MM.1S (cell line): ENCODE measurements at regions not wholly inside any gene's neighbourhood (a gene's known extent, or its start where the extent isn't known, plus 50 kb on each side); places are given as distances from the start of the nearest gene placed in this dataset.

Experiments used
- DNase-seq: peaks from one replicate; pipeline ENCODE4 v3.0.0-alpha.2; 2015
- H2AFZ ChIP-seq: fragments of 300-600 bp; sonication (generic); 2 replicates; pipeline ENCODE4 v1.6.0; 2016; ENCODE audit warnings: antibody characterized with exemption, low read length
- H3F3A ChIP-seq: fragments of 300-600 bp; sonication (generic); 2 replicates; pipeline ENCODE4 v1.6.1; 2016; ENCODE audit warnings: mild to moderate bottlenecking, antibody characterized with exemption, low read length, moderate library complexity, mixed read lengths; ENCODE audit not compliant: insufficient read depth
- H3K27ac ChIP-seq: fragments of 300-600 bp; sonication (generic); 2 replicates; pipeline ENCODE4 v1.5.1; 2016; ENCODE audit warnings: mild to moderate bottlenecking, low read length
- H3K27me3 ChIP-seq: fragments of 300-600 bp; sonication (generic); replicated peaks from 2 replicates; pipeline ENCODE4 v1.6.0; 2016; ENCODE audit warnings: low read length; ENCODE audit not compliant: insufficient read depth
- H3K36me3 ChIP-seq: fragments of 300-600 bp; sonication (generic); replicated peaks from 2 replicates; pipeline ENCODE4 v1.6.1; 2016; ENCODE audit warnings: mild to moderate bottlenecking, low read length, mixed read lengths; ENCODE audit not compliant: insufficient read depth
- H3K4me1 ChIP-seq: fragments of 300-600 bp; sonication (generic); 2 replicates; pipeline ENCODE4 v1.6.1; 2016; ENCODE audit warnings: low read length, mixed read lengths
- H3K4me2 ChIP-seq: fragments of 300-600 bp; sonication (generic); 2 replicates; pipeline ENCODE4 v1.6.0; 2016; ENCODE audit warnings: low read depth, low read length
- H3K4me3 ChIP-seq: fragments of 300-600 bp; sonication (generic); 2 replicates; pipeline ENCODE4 v1.5.1; 2016; ENCODE audit warnings: low read length, mixed read lengths
- H3K79me2 ChIP-seq: fragments of 300-600 bp; sonication (generic); 2 replicates; pipeline ENCODE4 v1.6.1; 2016; ENCODE audit warnings: mixed run types, low read length, mixed read lengths
- H3K9ac ChIP-seq: fragments of 300-600 bp; sonication (generic); 2 replicates; pipeline ENCODE4 v1.6.1; 2016; ENCODE audit warnings: low read length, mixed read lengths
- H3K9me2 ChIP-seq: fragments of 300-600 bp; sonication (generic); replicated peaks from 2 replicates; pipeline ENCODE4 v1.6.1; 2016; ENCODE audit warnings: mild to moderate bottlenecking, low read length, mixed read lengths; ENCODE audit not compliant: insufficient read depth
- H3K9me3 ChIP-seq: fragments of 300-600 bp; sonication (generic); replicated peaks from 2 replicates; pipeline ENCODE4 v1.6.1; 2016; ENCODE audit warnings: mild to moderate bottlenecking, low read length, mixed read lengths; ENCODE audit not compliant: insufficient read depth
- H4K20me1 ChIP-seq: fragments of 300-600 bp; sonication (generic); 2 replicates; pipeline ENCODE4 v1.6.1; 2016; ENCODE audit warnings: mild to moderate bottlenecking, low read length, moderate library complexity, mixed read lengths; ENCODE audit not compliant: insufficient read depth
- EZH2 ChIP-seq: fragments of 300-600 bp; sonication (generic); optimal IDR thresholded peaks from 2 replicates; pipeline ENCODE3; 2017; ENCODE audit warnings: low read depth, mild to moderate bottlenecking, antibody characterized with exemption, low read length, mixed read lengths
- EZH2phosphoT487 ChIP-seq: fragments of 300-600 bp; sonication (generic); IDR thresholded peaks from 2 replicates; pipeline ENCODE4 v1.6.1; 2018; ENCODE audit warnings: antibody characterized with exemption, low read length
- TF ChIP-seq, protein P1 (sequence below): fragments of 300-600 bp; sonication (generic); IDR thresholded peaks from 2 replicates; pipeline ENCODE4 v1.5.1; 2016; ENCODE audit warnings: antibody characterized with exemption, low read length, mixed read lengths

DNA sequence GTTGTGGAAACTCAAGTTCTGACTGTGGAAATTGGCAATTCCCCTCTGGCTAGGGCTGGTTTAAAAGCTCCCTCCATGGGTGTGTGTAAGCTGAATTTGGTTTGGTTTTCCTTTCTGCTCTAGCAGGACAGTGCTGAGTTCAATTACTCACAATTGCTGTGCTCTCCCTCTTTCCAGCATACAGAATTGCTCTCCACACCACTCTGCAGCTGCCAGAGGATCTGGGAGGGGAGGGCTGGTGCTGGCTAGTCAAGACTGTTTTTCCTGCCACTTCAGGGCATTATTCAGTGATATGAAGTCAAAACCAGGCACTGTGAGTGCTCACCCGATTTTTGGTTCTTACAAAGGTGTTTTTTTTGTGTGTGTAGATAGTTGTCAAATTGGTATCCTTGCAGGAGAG, 336.9 kb upstream of the SLC24A2 start:
- H3K27ac ChIP-seq: no peak overlapping the region
- H3K36me3 ChIP-seq: no peaks in the 10 kb centered on the region
- H3F3A ChIP-seq: no peaks in the 10 kb centered on the region
- no peak for DNase-seq
- no peak overlapping the region for H3K4me2 ChIP-seq
- H4K20me1 ChIP-seq: no peaks in the 10 kb centered on the region
- no peaks in the 10 kb centered on the region for H3K4me1 ChIP-seq
- no peak overlapping the region for H2AFZ ChIP-seq
- H3K9me2 ChIP-seq: no peaks in the 10 kb centered on the region
- H3K9me3 ChIP-seq: no peaks in the 10 kb centered on the region
- H3K79me2 ChIP-seq: no peaks in the 10 kb centered on the region
- no peak for TF ChIP-seq EZH2phosphoT487
- TF ChIP-seq, protein P1, sequence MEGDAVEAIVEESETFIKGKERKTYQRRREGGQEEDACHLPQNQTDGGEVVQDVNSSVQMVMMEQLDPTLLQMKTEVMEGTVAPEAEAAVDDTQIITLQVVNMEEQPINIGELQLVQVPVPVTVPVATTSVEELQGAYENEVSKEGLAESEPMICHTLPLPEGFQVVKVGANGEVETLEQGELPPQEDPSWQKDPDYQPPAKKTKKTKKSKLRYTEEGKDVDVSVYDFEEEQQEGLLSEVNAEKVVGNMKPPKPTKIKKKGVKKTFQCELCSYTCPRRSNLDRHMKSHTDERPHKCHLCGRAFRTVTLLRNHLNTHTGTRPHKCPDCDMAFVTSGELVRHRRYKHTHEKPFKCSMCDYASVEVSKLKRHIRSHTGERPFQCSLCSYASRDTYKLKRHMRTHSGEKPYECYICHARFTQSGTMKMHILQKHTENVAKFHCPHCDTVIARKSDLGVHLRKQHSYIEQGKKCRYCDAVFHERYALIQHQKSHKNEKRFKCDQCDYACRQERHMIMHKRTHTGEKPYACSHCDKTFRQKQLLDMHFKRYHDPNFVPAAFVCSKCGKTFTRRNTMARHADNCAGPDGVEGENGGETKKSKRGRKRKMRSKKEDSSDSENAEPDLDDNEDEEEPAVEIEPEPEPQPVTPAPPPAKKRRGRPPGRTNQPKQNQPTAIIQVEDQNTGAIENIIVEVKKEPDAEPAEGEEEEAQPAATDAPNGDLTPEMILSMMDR: no peak
- TF ChIP-seq EZH2: no peak
- H3K4me3 ChIP-seq: no peak overlapping the region
- no peaks in the 10 kb centered on the region for H3K27me3 ChIP-seq
- H3K9ac ChIP-seq: no peak overlapping the region

- Histone ChIP-seq H3K4me2 (no peak overlapping the region), H3K27me3 (no peaks in the 10 kb centered on the region), H3K9me3 (no peaks in the 10 kb centered on the region), H3K9ac (no peak overlapping the region), H4K20me1 (no peaks in the 10 kb centered on the region), H3K4me3 (no peak overlapping the region), H3K36me3 (no peaks in the 10 kb centered on the region), H3K27ac (no peak overlapping the region), H2AFZ (no peak overlapping the region), H3K79me2 (no peaks in the 10 kb centered on the region), H3K4me1 (no peaks in the 10 kb centered on the region), H3K9me2 (no peaks in the 10 kb centered on the region), H3F3A (no peaks in the 10 kb centered on the region)
- no peak for TF ChIP-seq EZH2
- TF ChIP-seq EZH2phosphoT487: no peak
- TF ChIP-seq, protein P1: no peak
- DNase-seq: no peak
Observed at GRCh38 chr9:20119566-20119965, 330.7 kb upstream of the SLC24A2 start.

DNA sequence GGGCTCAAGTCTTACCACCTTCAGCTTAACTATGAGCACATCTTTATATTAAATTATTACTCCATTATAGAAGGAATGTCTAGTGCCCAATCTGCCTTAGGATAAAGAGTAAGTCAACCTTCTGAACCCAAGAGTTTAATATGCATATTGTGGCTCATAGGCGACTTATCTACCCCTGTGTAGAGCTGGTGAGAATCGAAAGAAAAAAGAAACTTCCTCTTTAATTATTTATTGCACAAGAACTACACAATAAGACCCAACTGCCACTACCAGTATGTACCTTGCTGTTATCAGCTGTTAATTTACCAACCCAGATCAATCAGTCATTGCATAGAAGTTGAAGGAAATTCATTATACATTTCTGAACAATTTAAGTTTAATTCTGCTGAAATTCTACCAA, 329.1 kb upstream of the SLC24A2 start:
- Histone ChIP-seq H4K20me1 (no peaks in the 10 kb centered on the region), H3K9me3 (no peaks in the 10 kb centered on the region), H3F3A (no peaks in the 10 kb centered on the region), H3K36me3 (no peaks in the 10 kb centered on the region), H3K4me3 (no peak overlapping the region), H3K9me2 (no peaks in the 10 kb centered on the region), H3K27ac (no peak overlapping the region), H3K27me3 (no peaks in the 10 kb centered on the region), H3K4me1 (no peaks in the 10 kb centered on the region), H3K79me2 (no peaks in the 10 kb centered on the region), H2AFZ (no peak overlapping the region), H3K9ac (no peak overlapping the region), H3K4me2 (no peak overlapping the region)
- DNase-seq: no peak
- TF ChIP-seq, protein P1: no peak
- TF ChIP-seq EZH2phosphoT487 (no peak), EZH2 (no peak)

DNA sequence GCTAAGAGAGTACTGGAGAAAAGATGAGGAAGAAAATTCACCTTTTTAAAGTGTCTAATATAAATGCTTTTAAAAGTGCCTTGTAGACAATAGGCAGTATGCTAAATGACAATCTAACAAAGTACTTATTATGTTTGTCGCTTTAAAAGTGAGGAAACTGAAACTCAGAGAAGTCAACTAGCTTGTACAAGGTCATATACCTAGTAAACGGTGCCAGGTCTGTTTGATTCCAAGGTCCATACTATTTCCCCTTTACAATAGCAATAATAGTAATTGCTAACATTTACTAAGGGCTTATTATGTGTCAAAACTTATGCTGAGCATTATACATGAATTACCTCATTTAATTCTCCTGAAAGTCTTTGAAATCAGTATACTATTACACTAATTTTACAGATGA, 328.6 kb upstream of the SLC24A2 start:
- no peaks in the 10 kb centered on the region for H3K9me3 ChIP-seq
- TF ChIP-seq EZH2 (no peak), EZH2phosphoT487 (no peak)
- TF ChIP-seq, protein P1: no peak

More for the DNA sequence above, 328.6 kb upstream of the SLC24A2 start:
- Histone ChIP-seq H3K9ac (no peak overlapping the region), H3K27ac (no peak overlapping the region), H3K4me2 (no peak overlapping the region), H3K4me3 (no peak overlapping the region), H3K9me2 (no peaks in the 10 kb centered on the region), H3K36me3 (no peaks in the 10 kb centered on the region), H3K27me3 (no peaks in the 10 kb centered on the region), H2AFZ (no peak overlapping the region), H4K20me1 (no peaks in the 10 kb centered on the region), H3K79me2 (no peaks in the 10 kb centered on the region), H3K4me1 (no peaks in the 10 kb centered on the region), H3F3A (no peaks in the 10 kb centered on the region)
- DNase-seq: no peak
